HL-60 (cell line): ENCODE measurements at regions not wholly inside any gene's neighbourhood (a gene's known extent, or its start where the extent isn't known, plus 50 kb on each side); places are given as distances from the start of the nearest gene placed in this dataset.

Source experiments
- DNase-seq, 2 experiments: peaks; one replicate each; pipeline ENCODE4 v3.0.0-alpha.2; 2010 to 2020; ENCODE audit warnings: low read depth in 1 of 2, low spot score in 1 of 2
- H3K27ac ChIP-seq: fragments of 250-450 bp; sonication (Bioruptor Pico); replicated peaks from 2 replicates; pipeline ENCODE4 v1.5.1; 2020; ENCODE audit warnings: mild to moderate bottlenecking, moderate library complexity
- H3K27me3 ChIP-seq: fragments of 250-450 bp; sonication (Bioruptor Pico); 2 replicates; pipeline ENCODE4 v1.5.1; 2021; ENCODE audit warnings: mild to moderate bottlenecking, moderate library complexity; ENCODE audit not compliant: insufficient read depth, poor library complexity, severe bottlenecking
- H3K4me3 ChIP-seq: replicated peaks from 2 replicates; pipeline ENCODE4 v1.5.1; 2011; ENCODE audit warnings: mild to moderate bottlenecking, control low read depth, low read length; ENCODE audit not compliant: insufficient read depth
- GABPA ChIP-seq: IDR thresholded peaks from 2 replicates; pipeline ENCODE4 v1.6.1; 2012; ENCODE audit warnings: low read depth
- POLR2AphosphoS5 ChIP-seq: IDR thresholded peaks from 2 replicates; pipeline ENCODE4 v1.6.1; 2012; ENCODE audit warnings: low read depth
- SPI1 ChIP-seq: IDR thresholded peaks from 2 replicates; pipeline ENCODE4 v1.6.1; 2012; ENCODE audit warnings: low read depth, mild to moderate bottlenecking, borderline replicate concordance
- TF ChIP-seq, protein P1 (sequence below): IDR thresholded peaks from 2 replicates; pipeline ENCODE4 v1.6.1; 2012; ENCODE audit warnings: low read depth; ENCODE audit not compliant: insufficient replicate concordance
- TF ChIP-seq, protein P2 (sequence below): IDR thresholded peaks from one replicate; pipeline ENCODE4 v1.5.1; 2011; ENCODE audit warnings: low read length, control low read depth, inconsistent platforms; ENCODE audit not compliant: insufficient read depth

DNA sequence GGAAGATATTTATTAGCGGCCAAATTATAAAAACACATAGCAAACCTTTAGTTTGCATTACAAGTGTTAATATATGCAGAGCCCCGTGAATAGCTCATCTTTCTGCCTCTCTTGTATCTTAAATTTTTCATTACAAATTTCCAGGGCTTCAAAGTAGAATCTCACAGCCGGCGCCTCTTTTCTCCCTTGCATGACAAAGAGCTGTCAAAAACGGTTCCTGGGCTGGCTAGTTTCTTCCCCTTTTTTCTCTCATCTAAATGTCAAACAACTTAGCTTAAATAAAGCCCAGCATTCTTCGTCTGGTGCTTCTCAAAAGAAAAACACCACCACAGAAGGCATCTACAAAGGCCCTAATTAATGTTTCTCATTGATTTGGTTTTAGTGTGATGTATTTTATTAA, 253.0 kb downstream of the INSC start:
- no peak overlapping the region for H3K4me3 ChIP-seq
- DNase-seq, result no peak

DNA sequence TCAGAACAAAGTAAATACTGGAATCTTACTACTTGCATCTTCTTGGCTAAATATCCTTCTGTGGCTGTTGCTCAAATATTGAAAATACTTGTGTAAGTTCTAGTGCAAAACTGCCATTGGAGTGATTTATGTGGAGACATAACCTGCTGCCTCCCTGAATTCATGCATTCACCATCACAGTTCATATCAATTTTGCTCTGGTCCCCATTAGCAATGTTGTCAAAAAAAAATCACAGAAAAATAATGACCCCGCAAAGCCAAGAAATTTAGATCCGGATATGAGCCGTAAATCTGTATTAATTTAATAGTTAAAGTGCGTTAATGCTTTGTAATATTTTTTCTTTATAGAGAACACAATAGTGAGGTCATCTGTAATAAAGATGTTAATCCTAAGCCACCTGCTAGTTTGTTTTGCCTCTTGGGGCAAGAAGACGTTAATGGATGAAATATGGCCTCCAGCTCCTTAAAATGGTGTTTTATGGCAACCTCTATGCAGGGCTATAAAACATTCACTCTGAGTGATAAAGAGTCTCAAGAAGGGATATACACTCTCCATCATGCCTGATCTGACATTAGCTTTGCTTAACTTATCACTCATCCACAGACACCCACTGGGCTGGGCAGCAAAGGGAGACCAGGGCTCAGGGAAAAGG, 255.9 kb downstream of the INSC start:
- H3K27me3 ChIP-seq, result no peaks in the 10 kb centered on the region
- TF ChIP-seq POLR2AphosphoS5 (no peak), SPI1 (no peak), GABPA (no peak)
- TF ChIP-seq, protein P1, sequence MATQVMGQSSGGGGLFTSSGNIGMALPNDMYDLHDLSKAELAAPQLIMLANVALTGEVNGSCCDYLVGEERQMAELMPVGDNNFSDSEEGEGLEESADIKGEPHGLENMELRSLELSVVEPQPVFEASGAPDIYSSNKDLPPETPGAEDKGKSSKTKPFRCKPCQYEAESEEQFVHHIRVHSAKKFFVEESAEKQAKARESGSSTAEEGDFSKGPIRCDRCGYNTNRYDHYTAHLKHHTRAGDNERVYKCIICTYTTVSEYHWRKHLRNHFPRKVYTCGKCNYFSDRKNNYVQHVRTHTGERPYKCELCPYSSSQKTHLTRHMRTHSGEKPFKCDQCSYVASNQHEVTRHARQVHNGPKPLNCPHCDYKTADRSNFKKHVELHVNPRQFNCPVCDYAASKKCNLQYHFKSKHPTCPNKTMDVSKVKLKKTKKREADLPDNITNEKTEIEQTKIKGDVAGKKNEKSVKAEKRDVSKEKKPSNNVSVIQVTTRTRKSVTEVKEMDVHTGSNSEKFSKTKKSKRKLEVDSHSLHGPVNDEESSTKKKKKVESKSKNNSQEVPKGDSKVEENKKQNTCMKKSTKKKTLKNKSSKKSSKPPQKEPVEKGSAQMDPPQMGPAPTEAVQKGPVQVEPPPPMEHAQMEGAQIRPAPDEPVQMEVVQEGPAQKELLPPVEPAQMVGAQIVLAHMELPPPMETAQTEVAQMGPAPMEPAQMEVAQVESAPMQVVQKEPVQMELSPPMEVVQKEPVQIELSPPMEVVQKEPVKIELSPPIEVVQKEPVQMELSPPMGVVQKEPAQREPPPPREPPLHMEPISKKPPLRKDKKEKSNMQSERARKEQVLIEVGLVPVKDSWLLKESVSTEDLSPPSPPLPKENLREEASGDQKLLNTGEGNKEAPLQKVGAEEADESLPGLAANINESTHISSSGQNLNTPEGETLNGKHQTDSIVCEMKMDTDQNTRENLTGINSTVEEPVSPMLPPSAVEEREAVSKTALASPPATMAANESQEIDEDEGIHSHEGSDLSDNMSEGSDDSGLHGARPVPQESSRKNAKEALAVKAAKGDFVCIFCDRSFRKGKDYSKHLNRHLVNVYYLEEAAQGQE, result no peak
- TF ChIP-seq, protein P2, sequence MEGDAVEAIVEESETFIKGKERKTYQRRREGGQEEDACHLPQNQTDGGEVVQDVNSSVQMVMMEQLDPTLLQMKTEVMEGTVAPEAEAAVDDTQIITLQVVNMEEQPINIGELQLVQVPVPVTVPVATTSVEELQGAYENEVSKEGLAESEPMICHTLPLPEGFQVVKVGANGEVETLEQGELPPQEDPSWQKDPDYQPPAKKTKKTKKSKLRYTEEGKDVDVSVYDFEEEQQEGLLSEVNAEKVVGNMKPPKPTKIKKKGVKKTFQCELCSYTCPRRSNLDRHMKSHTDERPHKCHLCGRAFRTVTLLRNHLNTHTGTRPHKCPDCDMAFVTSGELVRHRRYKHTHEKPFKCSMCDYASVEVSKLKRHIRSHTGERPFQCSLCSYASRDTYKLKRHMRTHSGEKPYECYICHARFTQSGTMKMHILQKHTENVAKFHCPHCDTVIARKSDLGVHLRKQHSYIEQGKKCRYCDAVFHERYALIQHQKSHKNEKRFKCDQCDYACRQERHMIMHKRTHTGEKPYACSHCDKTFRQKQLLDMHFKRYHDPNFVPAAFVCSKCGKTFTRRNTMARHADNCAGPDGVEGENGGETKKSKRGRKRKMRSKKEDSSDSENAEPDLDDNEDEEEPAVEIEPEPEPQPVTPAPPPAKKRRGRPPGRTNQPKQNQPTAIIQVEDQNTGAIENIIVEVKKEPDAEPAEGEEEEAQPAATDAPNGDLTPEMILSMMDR, result no peak
- no peak overlapping the region for H3K4me3 ChIP-seq
- H3K27ac ChIP-seq, result no peak overlapping the region
- DNase-seq, result no peak

More for the DNA sequence above, 253.0 kb downstream of the INSC start:
- Histone ChIP-seq H3K27ac (no peak overlapping the region), H3K27me3 (no peaks in the 10 kb centered on the region)
- TF ChIP-seq SPI1 (no peak), POLR2AphosphoS5 (no peak), GABPA (no peak)
- TF ChIP-seq, protein P2, result no peak
- TF ChIP-seq, protein P1, result no peak

DNA sequence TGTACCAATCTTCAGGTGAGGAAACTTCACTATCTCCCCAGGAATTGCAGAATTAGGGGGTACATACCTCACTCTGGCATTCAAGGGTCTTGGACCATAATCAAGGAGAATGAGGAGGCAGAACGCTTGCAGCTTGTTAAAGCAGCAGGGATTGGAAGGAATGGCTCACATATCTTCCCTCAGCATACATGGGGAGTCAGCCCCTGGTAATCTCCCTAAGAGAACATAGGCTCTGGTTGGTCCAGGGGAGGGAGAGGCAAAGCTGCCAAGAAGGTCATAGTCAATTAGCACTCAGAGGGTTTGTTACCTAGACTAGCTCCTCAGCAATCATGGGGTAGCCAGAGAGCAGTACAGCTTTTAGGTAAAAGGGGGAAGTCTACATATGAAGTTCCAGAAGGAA, 256.8 kb downstream of the INSC start:
- TF ChIP-seq POLR2AphosphoS5 (no peak), SPI1 (no peak), GABPA (no peak)
- TF ChIP-seq, protein P1, result no peak
- TF ChIP-seq, protein P2, result no peak
- Histone ChIP-seq H3K27me3 (no peaks in the 10 kb centered on the region), H3K27ac (no peak overlapping the region), H3K4me3 (no peak overlapping the region)
- DNase-seq, result no peak
